Neural progenitor cell (in vitro differentiated cells): ENCODE measurements at regions not wholly inside any gene's neighbourhood (a gene's known extent, or its start where the extent isn't known, plus 50 kb on each side); places are given as distances from the start of the nearest gene placed in this dataset.

Experiments used
- DNase-seq: peaks from one replicate; pipeline ENCODE4 v3.0.0-alpha.2; 2016; ENCODE audit warnings: low spot score
- H2AFZ ChIP-seq: fragments of 200-600 bp; sonication (generic); replicated peaks from 2 replicates; pipeline ENCODE4 v1.6.1; 2016; ENCODE audit warnings: antibody characterized with exemption
- H3F3A ChIP-seq: fragments of 200-600 bp; sonication (generic); 2 replicates; pipeline ENCODE4 v1.6.1; 2016; ENCODE audit warnings: antibody characterized with exemption, low read depth
- H3K27ac ChIP-seq: fragments of 200-600 bp; sonication (generic); 2 replicates; pipeline ENCODE4 v1.5.1; 2016; ENCODE audit warnings: mild to moderate bottlenecking
- H3K27me3 ChIP-seq: fragments of 200-600 bp; sonication (generic); 2 replicates; pipeline ENCODE4 v1.6.1; 2016; ENCODE audit warnings: mild to moderate bottlenecking, moderate library complexity
- H3K36me3 ChIP-seq: fragments of 200-600 bp; sonication (generic); 2 replicates; pipeline ENCODE4 v1.5.1; 2016
- H3K4me1 ChIP-seq: fragments of 200-600 bp; sonication (generic); 2 replicates; pipeline ENCODE4 v1.6.1; 2016; ENCODE audit warnings: mixed run types
- H3K4me2 ChIP-seq: fragments of 200-600 bp; sonication (generic); 2 replicates; pipeline ENCODE4 v1.6.1; 2016
- H3K4me3 ChIP-seq: fragments of 200-600 bp; sonication (generic); 2 replicates; pipeline ENCODE4 v1.5.1; 2016
- H3K79me2 ChIP-seq: fragments of 200-600 bp; sonication (generic); 2 replicates; pipeline ENCODE4 v1.6.1; 2016; ENCODE audit warnings: low read depth
- H3K9ac ChIP-seq: fragments of 200-600 bp; sonication (generic); 2 replicates; pipeline ENCODE4 v1.6.1; 2016
- H3K9me3 ChIP-seq: fragments of 200-600 bp; sonication (generic); 2 replicates; pipeline ENCODE4 v1.5.1; 2016; ENCODE audit warnings: low read depth
- H4K20me1 ChIP-seq: fragments of 200-600 bp; sonication (generic); 2 replicates; pipeline ENCODE4 v1.6.1; 2016; ENCODE audit warnings: low read depth
- H3K27ac Mint-ChIP-seq: 3 replicates; pipeline ENCODE4 v1.8.0; 2021; ENCODE audit warnings: mixed read lengths
- H3K27me3 Mint-ChIP-seq: 2 replicates; pipeline ENCODE4 v1.8.0; 2022; ENCODE audit warnings: low read depth, mild to moderate bottlenecking, inconsistent platforms, moderate library complexity, mixed read lengths; ENCODE audit not compliant: insufficient read depth
- H3K36me3 Mint-ChIP-seq: 3 replicates; pipeline ENCODE4 v1.8.0; 2021; ENCODE audit warnings: mixed read lengths
- H3K4me1 Mint-ChIP-seq: 3 replicates; pipeline ENCODE4 v1.8.0; 2021; ENCODE audit warnings: mixed read lengths
- H3K4me3 Mint-ChIP-seq: 3 replicates; pipeline ENCODE4 v1.8.0; 2021; ENCODE audit warnings: mild to moderate bottlenecking, moderate library complexity, mixed read lengths
- H3K9me3 Mint-ChIP-seq: 3 replicates; pipeline ENCODE4 v1.8.0; 2020; ENCODE audit warnings: mixed read lengths
- CTCF ChIP-seq: fragments of 200-600 bp; sonication (generic); IDR thresholded peaks from 2 replicates; pipeline ENCODE4 v1.5.1; 2017; ENCODE audit warnings: antibody characterized with exemption, mild to moderate bottlenecking
- EZH2 ChIP-seq: fragments of 200-600 bp; sonication (generic); IDR thresholded peaks from 2 replicates; pipeline ENCODE4 v1.6.1; 2017; ENCODE audit warnings: antibody characterized with exemption, mild to moderate bottlenecking, moderate library complexity
- EZH2phosphoT487 ChIP-seq: fragments of 200-600 bp; sonication (generic); IDR thresholded peaks from 2 replicates; pipeline ENCODE4 v1.6.1; 2017; ENCODE audit warnings: antibody characterized with exemption

DNA sequence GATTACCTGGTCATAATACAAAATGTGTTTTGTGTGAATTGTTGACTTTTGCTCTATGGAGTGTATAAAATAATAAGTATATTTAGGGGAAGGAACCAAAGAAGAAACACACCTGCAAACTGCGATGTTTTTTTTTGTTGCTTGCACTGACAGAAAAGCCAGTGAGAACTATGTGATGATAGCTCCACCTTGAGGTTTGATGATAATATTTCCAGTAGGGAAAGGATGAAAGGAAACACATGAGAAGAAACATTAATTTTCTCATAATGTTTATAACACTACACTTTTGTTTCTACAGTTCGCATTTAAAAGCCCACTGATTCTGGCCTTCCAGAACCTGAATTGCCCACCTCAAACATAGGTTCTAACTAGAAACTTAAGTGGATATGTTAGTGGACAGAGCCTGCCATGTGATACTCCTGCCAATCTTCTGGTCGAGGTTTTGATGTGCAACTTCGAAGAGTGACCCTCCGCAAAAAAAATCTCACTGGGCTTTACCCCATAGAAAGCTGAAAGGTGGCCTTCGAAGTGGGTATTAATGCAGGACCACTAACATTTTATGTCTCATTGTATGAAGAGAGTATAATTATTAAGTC, 476.4 kb upstream of the SPHKAP start:
- Histone ChIP-seq H3K4me3 (no peak overlapping the region), H2AFZ (no peak overlapping the region), H3K27me3 (no peaks in the 10 kb centered on the region), H3F3A (no peaks in the 10 kb centered on the region), H4K20me1 (no peaks in the 10 kb centered on the region), H3K9ac (no peak overlapping the region), H3K79me2 (no peaks in the 10 kb centered on the region), H3K4me1 (no peaks in the 10 kb centered on the region), H3K4me2 (no peak overlapping the region), H3K36me3 (no peaks in the 10 kb centered on the region), H3K27ac (no peak overlapping the region), H3K9me3 (no peaks in the 10 kb centered on the region)
- TF ChIP-seq CTCF, result peak; percentile 73
- no peak for TF ChIP-seq EZH2
- TF ChIP-seq EZH2phosphoT487, result no peak
- H3K4me3 Mint-ChIP-seq, result no peak overlapping the region
- no peaks in the 10 kb centered on the region for H3K36me3 Mint-ChIP-seq
- H3K27me3 Mint-ChIP-seq, result no peaks in the 10 kb centered on the region
- H3K27ac Mint-ChIP-seq, result no peak overlapping the region
- no peaks in the 10 kb centered on the region for H3K4me1 Mint-ChIP-seq
- DNase-seq, result peak; percentile 42
- H3K9me3 Mint-ChIP-seq, result no peaks in the 10 kb centered on the region

DNA sequence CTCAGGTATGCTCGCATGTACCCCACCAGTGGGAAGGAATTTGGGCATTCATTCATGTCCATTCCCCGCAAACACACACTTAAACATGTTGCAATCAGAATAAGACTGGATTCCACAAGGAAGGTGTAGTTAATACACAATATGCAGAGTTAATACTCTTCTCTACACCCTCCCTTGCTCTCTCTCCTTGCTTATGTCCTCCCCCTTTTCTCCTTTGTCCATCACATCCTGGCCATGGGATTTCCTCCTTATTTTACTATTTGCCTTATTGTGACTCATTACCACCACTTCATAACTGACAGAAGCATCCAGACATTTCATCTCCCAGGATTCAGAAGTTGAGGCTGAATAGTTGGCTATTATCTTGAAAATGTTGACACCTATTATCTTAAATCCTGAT, 473.8 kb upstream of the SPHKAP start:
- no peaks in the 10 kb centered on the region for H3K27me3 Mint-ChIP-seq
- H3F3A ChIP-seq, result no peaks in the 10 kb centered on the region
- H3K9ac ChIP-seq, result no peak overlapping the region
- no peaks in the 10 kb centered on the region for H3K4me1 Mint-ChIP-seq
- H3K4me2 ChIP-seq, result no peak overlapping the region
- no peak overlapping the region for H3K4me3 Mint-ChIP-seq
- DNase-seq, result no peak
- H3K36me3 ChIP-seq, result no peaks in the 10 kb centered on the region
- H3K27ac Mint-ChIP-seq, result no peak overlapping the region
- H3K36me3 Mint-ChIP-seq, result no peaks in the 10 kb centered on the region
- H3K27ac ChIP-seq, result no peak overlapping the region
- no peak overlapping the region for H2AFZ ChIP-seq
- H3K79me2 ChIP-seq, result no peaks in the 10 kb centered on the region
- no peaks in the 10 kb centered on the region for H3K27me3 ChIP-seq
- no peaks in the 10 kb centered on the region for H3K9me3 ChIP-seq
- no peaks in the 10 kb centered on the region for H4K20me1 ChIP-seq
- no peak overlapping the region for H3K4me3 ChIP-seq
- H3K9me3 Mint-ChIP-seq, result no peaks in the 10 kb centered on the region
- no peak for TF ChIP-seq CTCF
- no peak for TF ChIP-seq EZH2
- TF ChIP-seq EZH2phosphoT487, result no peak
- H3K4me1 ChIP-seq, result no peaks in the 10 kb centered on the region

GRCh38 chr2:228654707-228655106, 473.2 kb upstream of the SPHKAP start:
- H3K36me3 Mint-ChIP-seq, result no peaks in the 10 kb centered on the region
- H3K4me1 ChIP-seq, result no peaks in the 10 kb centered on the region
- no peaks in the 10 kb centered on the region for H3K9me3 Mint-ChIP-seq
- H3K4me3 Mint-ChIP-seq, result no peak overlapping the region
- TF ChIP-seq EZH2phosphoT487 (no peak), EZH2 (no peak), CTCF (no peak)
- H3K9me3 ChIP-seq, result no peaks in the 10 kb centered on the region
- no peak overlapping the region for H3K9ac ChIP-seq
- no peak overlapping the region for H3K27ac ChIP-seq
- no peaks in the 10 kb centered on the region for H3K79me2 ChIP-seq
- no peak for DNase-seq
- no peaks in the 10 kb centered on the region for H3K4me1 Mint-ChIP-seq
- no peaks in the 10 kb centered on the region for H3K36me3 ChIP-seq
- H3K27me3 ChIP-seq, result no peaks in the 10 kb centered on the region
- no peak overlapping the region for H3K4me3 ChIP-seq
- H3K27ac Mint-ChIP-seq, result no peak overlapping the region
- H2AFZ ChIP-seq, result no peak overlapping the region
- no peaks in the 10 kb centered on the region for H4K20me1 ChIP-seq
- H3F3A ChIP-seq, result no peaks in the 10 kb centered on the region
- H3K4me2 ChIP-seq, result no peak overlapping the region
- H3K27me3 Mint-ChIP-seq, result no peaks in the 10 kb centered on the region
